Loucy (cell line): ENCODE measurements at regions not wholly inside any gene's neighbourhood (a gene's known extent, or its start where the extent isn't known, plus 50 kb on each side); places are given as distances from the start of the nearest gene placed in this dataset.

ENCODE experiments used
- H2AFZ ChIP-seq: fragments of 200-600 bp; sonication (generic); 2 replicates; pipeline ENCODE4 v1.6.0; 2016; ENCODE audit warnings: antibody characterized with exemption, mild to moderate bottlenecking, low read length, moderate library complexity
- H3F3A ChIP-seq: fragments of 200-600 bp; 2 replicates; pipeline ENCODE4 v1.6.0; 2016; ENCODE audit warnings: antibody characterized with exemption, low read depth, mild to moderate bottlenecking
- H3K27me3 ChIP-seq: fragments of 200-600 bp; sonication (generic); 2 replicates; pipeline ENCODE4 v1.6.1; 2014; ENCODE audit warnings: low read length, mild to moderate bottlenecking; ENCODE audit not compliant: insufficient read depth, poor library complexity, severe bottlenecking
- H3K36me3 ChIP-seq: fragments of 200-600 bp; sonication (generic); 2 replicates; pipeline ENCODE4 v1.6.1; 2016; ENCODE audit warnings: low read length; ENCODE audit not compliant: insufficient read depth
- H3K4me1 ChIP-seq: fragments of 200-600 bp; sonication (generic); 2 replicates; pipeline ENCODE4 v1.5.1; 2014; ENCODE audit warnings: low read length, mild to moderate bottlenecking; ENCODE audit not compliant: insufficient read depth, poor library complexity, severe bottlenecking
- H3K4me2 ChIP-seq: fragments of 200-600 bp; sonication (generic); 2 replicates; pipeline ENCODE4 v1.6.0; 2014; ENCODE audit warnings: antibody characterized with exemption, low read length, low read depth, mild to moderate bottlenecking; ENCODE audit not compliant: poor library complexity, severe bottlenecking
- H3K4me3 ChIP-seq: fragments of 200-600 bp; sonication (generic); 2 replicates; pipeline ENCODE4 v1.5.1; 2014; ENCODE audit warnings: low read length, mild to moderate bottlenecking, mixed read lengths; ENCODE audit not compliant: poor library complexity, severe bottlenecking
- H3K79me2 ChIP-seq: fragments of 200-600 bp; sonication (generic); 2 replicates; pipeline ENCODE4 v1.6.1; 2014; ENCODE audit warnings: low read length; ENCODE audit not compliant: insufficient read depth
- H3K9ac ChIP-seq: fragments of 200-600 bp; sonication (generic); 2 replicates; pipeline ENCODE4 v1.6.0; 2014; ENCODE audit warnings: mild to moderate bottlenecking, low read depth, low read length, moderate library complexity; ENCODE audit not compliant: poor library complexity, severe bottlenecking
- H3K9me2 ChIP-seq: fragments of 200-600 bp; sonication (generic); replicated peaks from 2 replicates; pipeline ENCODE4 v1.6.1; 2016; ENCODE audit warnings: low read depth, low read length, mixed read lengths
- H3K9me3 ChIP-seq: fragments of 200-600 bp; sonication (generic); 2 replicates; pipeline ENCODE4 v1.6.1; 2014; ENCODE audit warnings: mild to moderate bottlenecking, antibody characterized with exemption, low read length, low read depth; ENCODE audit not compliant: insufficient read depth
- H4K20me1 ChIP-seq: fragments of 200-600 bp; sonication (generic); 2 replicates; pipeline ENCODE4 v1.6.0; 2014; ENCODE audit warnings: antibody characterized with exemption, low read length, mild to moderate bottlenecking; ENCODE audit not compliant: insufficient read depth, poor library complexity, severe bottlenecking
- CTCF ChIP-seq: fragments of 200-600 bp; sonication (generic); conservative IDR thresholded peaks from 2 replicates; pipeline ENCODE4 v1.5.1; 2014; ENCODE audit warnings: mild to moderate bottlenecking, antibody characterized with exemption, low read length
- EZH2phosphoT487 ChIP-seq: fragments of 200-600 bp; IDR thresholded peaks from 2 replicates; pipeline ENCODE4 v1.6.1; 2018; ENCODE audit warnings: antibody characterized with exemption, mild to moderate bottlenecking, moderate library complexity, borderline replicate concordance

- no peaks in the 10 kb centered on the region for H3K36me3 ChIP-seq
- no peaks in the 10 kb centered on the region for H3K4me1 ChIP-seq
- H3K4me3 ChIP-seq, result no peak overlapping the region
- no peaks in the 10 kb centered on the region for H4K20me1 ChIP-seq
- no peaks in the 10 kb centered on the region for H3K79me2 ChIP-seq
- no peaks in the 10 kb centered on the region for H3F3A ChIP-seq
- H3K9ac ChIP-seq, result no peak overlapping the region
- H2AFZ ChIP-seq, result no peak overlapping the region
- no peaks in the 10 kb centered on the region for H3K9me2 ChIP-seq
- H3K9me3 ChIP-seq, result no peaks in the 10 kb centered on the region
- no peaks in the 10 kb centered on the region for H3K27me3 ChIP-seq
- TF ChIP-seq EZH2phosphoT487 (no peak), CTCF (no peak)
- no peak overlapping the region for H3K4me2 ChIP-seq
Observed at GRCh38 chr4:171538601-171539100, 274.6 kb upstream of the GALNTL6 start.

- H3K9ac ChIP-seq, result no peak overlapping the region
- H3K36me3 ChIP-seq, result no peaks in the 10 kb centered on the region
- H3K27me3 ChIP-seq, result no peaks in the 10 kb centered on the region
- H3F3A ChIP-seq, result no peaks in the 10 kb centered on the region
- H4K20me1 ChIP-seq, result no peaks in the 10 kb centered on the region
- H3K9me3 ChIP-seq, result no peaks in the 10 kb centered on the region
- no peaks in the 10 kb centered on the region for H3K4me1 ChIP-seq
- no peaks in the 10 kb centered on the region for H3K79me2 ChIP-seq
- no peak overlapping the region for H3K4me2 ChIP-seq
- H3K4me3 ChIP-seq, result no peak overlapping the region
- no peaks in the 10 kb centered on the region for H3K9me2 ChIP-seq
- TF ChIP-seq CTCF (no peak), EZH2phosphoT487 (no peak)
- H2AFZ ChIP-seq, result no peak overlapping the region
Observed at GRCh38 chr4:171534391-171534790, 278.8 kb upstream of the GALNTL6 start.

GRCh38 chr4:171532968-171533367, 280.2 kb upstream of the GALNTL6 start:
- Histone ChIP-seq H3F3A (no peaks in the 10 kb centered on the region), H3K36me3 (no peaks in the 10 kb centered on the region), H3K4me1 (no peaks in the 10 kb centered on the region), H3K4me3 (no peak overlapping the region), H3K9me3 (no peaks in the 10 kb centered on the region), H3K9me2 (no peaks in the 10 kb centered on the region), H3K27me3 (no peaks in the 10 kb centered on the region), H3K79me2 (no peaks in the 10 kb centered on the region), H2AFZ (no peak overlapping the region), H4K20me1 (no peaks in the 10 kb centered on the region), H3K9ac (no peak overlapping the region), H3K4me2 (no peak overlapping the region)
- TF ChIP-seq CTCF, result no peak
- no peak for TF ChIP-seq EZH2phosphoT487
